ENCODE measurements at regions not wholly inside any gene's neighbourhood (a gene's known extent, or its start where the extent isn't known, plus 50 kb on each side); places are given as distances from the start of the nearest gene placed in this dataset.

GRCh38 chr2:65820454-65820853, 388.1 kb upstream of the SPRED2 start:
- DNase-seq, result no peak

GRCh38 chr2:65819963-65820362, 387.6 kb upstream of the SPRED2 start:
- no peak for DNase-seq

- DNase-seq, result no peak
Measured at GRCh38 chr2:65818873-65819451, 386.6 kb upstream of the SPRED2 start.

- no peak for DNase-seq
Measured at GRCh38 chr2:65813631-65814173, 381.3 kb upstream of the SPRED2 start.

- DNase-seq, result no peak
Measured at GRCh38 chr2:65812887-65813286, 380.5 kb upstream of the SPRED2 start.

- no peak for DNase-seq
Measured at GRCh38 chr2:65807942-65808341, 375.5 kb upstream of the SPRED2 start.

GRCh38 chr2:65804777-65805176, 372.4 kb upstream of the SPRED2 start:
- DNase-seq, result no peak

- no peak for DNase-seq
Measured at GRCh38 chr2:65802298-65802942, 370.0 kb upstream of the SPRED2 start.

GRCh38 chr2:65800998-65801397, 368.6 kb upstream of the SPRED2 start:
- DNase-seq, result no peak

- no peak for DNase-seq
Measured at GRCh38 chr2:65799141-65799854, 366.9 kb upstream of the SPRED2 start.

GRCh38 chr2:65798641-65799040, 366.2 kb upstream of the SPRED2 start:
- DNase-seq, result no peak

GRCh38 chr2:65794994-65795393, 362.6 kb upstream of the SPRED2 start:
- no peak for DNase-seq

GRCh38 chr2:65791404-65791975, 359.1 kb upstream of the SPRED2 start:
- no peak for DNase-seq

- DNase-seq, result no peak
Measured at GRCh38 chr2:65790676-65790935, 358.2 kb upstream of the SPRED2 start.

GRCh38 chr2:65789923-65790675, 357.7 kb upstream of the SPRED2 start:
- no peak for DNase-seq

- DNase-seq, result no peak
Measured at GRCh38 chr2:65788556-65788955, 356.2 kb upstream of the SPRED2 start.

GRCh38 chr2:65786765-65787164, 354.4 kb upstream of the SPRED2 start:
- no peak for DNase-seq

GRCh38 chr2:65786007-65786717, 353.8 kb upstream of the SPRED2 start:
- DNase-seq, result no peak

GRCh38 chr2:65782996-65783650, 350.7 kb upstream of the SPRED2 start:
- DNase-seq, result no peak

- DNase-seq, result no peak
Measured at GRCh38 chr2:65782186-65782585, 349.8 kb upstream of the SPRED2 start.

GRCh38 chr2:65781756-65782155, 349.4 kb upstream of the SPRED2 start:
- DNase-seq, result no peak

GRCh38 chr2:65779021-65779420, 346.6 kb upstream of the SPRED2 start:
- DNase-seq, result no peak
